HepG2 (cell line): ENCODE measurements at regions not wholly inside any gene's neighbourhood (a gene's known extent, or its start where the extent isn't known, plus 50 kb on each side); places are given as distances from the start of the nearest gene placed in this dataset.

Source experiments
- ATAC-seq: fragments of 200-7000 bp; cut with Tn5 transposase; 3 replicates; pipeline ENCODE4 v1.9.1; 2020; ENCODE audit warnings: mild to moderate bottlenecking, moderate library complexity
- BruUV-seq: library from RNA; stranded (reverse); fragments of 400-500 nt; replicated peaks from 2 replicates; lab custom pipeline; 2021; lab: Mats Ljungman, UMichigan
- CTCF ChIA-PET: fragments of 300-600 bp; formaldehyde crosslinking; extraction: SDS; loops from one replicate; lab custom pipeline; 2021; ENCODE audit warnings: low total read pairs, inconsistent platforms, low intra/inter-chr PET ratio; lab: Yijun Ruan, JAX
- POLR2A ChIA-PET: fragments of 350-600 bp; sonication (Branson Sonifier 250); formaldehyde crosslinking; loops from one replicate; lab custom pipeline; 2020; ENCODE audit warnings: antibody characterized with exemption, inconsistent platforms; lab: Yijun Ruan, JAX
- DNase-seq: peaks from one replicate; pipeline ENCODE4 v3.0.0-alpha.2; 2015; ENCODE audit warnings: low spot score
- FAIRE-seq: peaks from 3 replicates; lab custom pipeline; 2011; peaks lifted over from hg19 to GRCh38; lab: Jason Lieb, UNC
- H2AFZ ChIP-seq: one replicate; pipeline ENCODE4 v1.6.1; 2011; ENCODE audit warnings: low read length, inconsistent platforms
- H3K27ac ChIP-seq: fragments of 300-600 bp; 3 replicates; pipeline ENCODE4 v1.8.0; 2011; ENCODE audit warnings: mixed run types, mild to moderate bottlenecking, mixed read lengths, low read length, inconsistent platforms; ENCODE audit not compliant: insufficient read depth; ENCODE audit errors: extremely low read length
- H3K27me3 ChIP-seq, 2 experiments: fragments of 200-600 bp in 1 of 2; 2 replicates in 1 of 2; 3 replicates in 1 of 2; pipeline versions ENCODE4 v1.6.0 to v1.8.0; 2011; ENCODE audit warnings: low read length in 2 of 2, mild to moderate bottlenecking in 2 of 2, moderate library complexity in 2 of 2, inconsistent platforms in 1 of 2; ENCODE audit not compliant: insufficient read depth in 2 of 2, control insufficient read depth in 1 of 2
- H3K36me3 ChIP-seq, 2 experiments: fragments of 200-600 bp in 1 of 2; replicated peaks in 1 of 2; 2 replicates in 1 of 2; 3 replicates in 1 of 2; pipeline versions ENCODE4 v1.5.1 to v1.8.0; 2011; ENCODE audit warnings: low read length in 2 of 2, inconsistent platforms in 1 of 2; ENCODE audit not compliant: insufficient read depth in 2 of 2, control insufficient read depth in 1 of 2
- H3K4me1 ChIP-seq: 2 replicates; pipeline ENCODE4 v1.5.1; 2012; ENCODE audit warnings: low read length, inconsistent platforms; ENCODE audit not compliant: insufficient read depth
- H3K4me2 ChIP-seq: 2 replicates; pipeline ENCODE4 v1.6.0; 2011; ENCODE audit warnings: low read depth, low read length, inconsistent platforms
- H3K4me3 ChIP-seq, 3 experiments: fragments of 200-600 bp in 1 of 3; sonication (generic), shearing (Covaris generic) in 1 of 3; replicated peaks in 1 of 3; 2 replicates each; pipeline ENCODE4 v1.5.1; 2011 to 2016; ENCODE audit warnings: low read length in 3 of 3, inconsistent platforms in 2 of 3, low read depth in 2 of 3, mild to moderate bottlenecking in 2 of 3, control low read depth in 1 of 3, mixed read lengths in 1 of 3; ENCODE audit not compliant: insufficient read depth in 1 of 3
- H3K79me2 ChIP-seq: one replicate; pipeline ENCODE4 v1.6.1; 2011; ENCODE audit warnings: low read length, inconsistent platforms; ENCODE audit not compliant: insufficient read depth
- H3K9ac ChIP-seq: 2 replicates; pipeline ENCODE4 v1.6.0; 2011; ENCODE audit warnings: mild to moderate bottlenecking, low read depth, low read length, inconsistent platforms; ENCODE audit not compliant: insufficient read depth
- H3K9me3 ChIP-seq: 2 replicates; pipeline ENCODE4 v1.5.1; 2012; ENCODE audit warnings: mild to moderate bottlenecking, low read length
- H4K20me1 ChIP-seq: 2 replicates; pipeline ENCODE4 v1.6.0; 2011; ENCODE audit warnings: inconsistent platforms, mild to moderate bottlenecking, low read length, moderate library complexity; ENCODE audit not compliant: insufficient read depth
- CBX1 ChIP-seq: IDR thresholded peaks from one replicate; pipeline ENCODE4 v1.6.1; 2016; ENCODE audit warnings: antibody characterized with exemption, low read depth
- FLYWCH1 ChIP-seq: sonication (generic); formaldehyde crosslinking; IDR thresholded peaks from 2 replicates; pipeline ENCODE4 v1.8.1; 2023; ENCODE audit warnings: mild to moderate bottlenecking, missing genetic modification reagents
- HMG20B ChIP-seq: conservative IDR thresholded peaks from 2 replicates; pipeline ENCODE4 v1.6.1; 2016; ENCODE audit warnings: missing genetic modification reagents, missing compliant biosample characterization
- MZF1 ChIP-seq: sonication (generic); formaldehyde crosslinking; IDR thresholded peaks from 2 replicates; pipeline ENCODE4 v1.8.1; 2023; ENCODE audit warnings: mild to moderate bottlenecking, missing genetic modification reagents, borderline replicate concordance
- NFAT5 ChIP-seq: sonication (generic); formaldehyde crosslinking; IDR thresholded peaks from 2 replicates; pipeline ENCODE4 v1.4.0; 2020; ENCODE audit warnings: missing genetic modification reagents
- NFATC3 ChIP-seq: sonication (generic); formaldehyde crosslinking; IDR thresholded peaks from 2 replicates; pipeline ENCODE4 v1.5.1; 2020; ENCODE audit warnings: mild to moderate bottlenecking, missing genetic modification reagents
- SP4 ChIP-seq: sonication (generic); formaldehyde crosslinking; IDR thresholded peaks from 2 replicates; pipeline ENCODE4 v1.8.1; 2023; ENCODE audit warnings: mild to moderate bottlenecking, missing genetic modification reagents
- SRF ChIP-seq: IDR thresholded peaks from 2 replicates; pipeline ENCODE4 v1.6.1; 2011; ENCODE audit warnings: mild to moderate bottlenecking, low read depth, low read length, moderate library complexity
- ZFY ChIP-seq: sonication (generic); formaldehyde crosslinking; IDR thresholded peaks from 2 replicates; pipeline ENCODE4 v1.4.0; 2020; ENCODE audit warnings: missing genetic modification reagents
- ZIK1 ChIP-seq: sonication (generic); formaldehyde crosslinking; IDR thresholded peaks from 2 replicates; pipeline ENCODE4 v1.5.0; 2020; ENCODE audit warnings: mild to moderate bottlenecking, low read depth, missing genetic modification reagents, borderline replicate concordance
- ZNF12 ChIP-seq: sonication (generic); formaldehyde crosslinking; IDR thresholded peaks from 2 replicates; pipeline ENCODE4 v1.5.0; 2020; ENCODE audit warnings: missing genetic modification reagents
- ZNF367 ChIP-seq: sonication (generic); formaldehyde crosslinking; IDR thresholded peaks from 2 replicates; pipeline ENCODE4 v1.4.0; 2020; ENCODE audit warnings: missing genetic modification reagents, borderline replicate concordance
- ZNF660 ChIP-seq: sonication (generic); formaldehyde crosslinking; IDR thresholded peaks from 2 replicates; pipeline ENCODE4 v1.5.1; 2020; ENCODE audit warnings: mild to moderate bottlenecking, low read depth, missing genetic modification reagents, borderline replicate concordance
- WGBS: methylation state at CpG from one replicate; pipeline ENCODE4 v1.1.6; 2017; ENCODE audit warnings: low lambda C conversion rate; 5-methylcytosine and 5-hydroxymethylcytosine counted together
- in situ Hi-C: cut with HindIII; loops from 2 replicates; pipeline ENCODE4 v1.10.0; 2017; ENCODE audit warnings: low pct_unique_long_range_greater_than_20kb; ENCODE audit not compliant: extremely low pct_ligation_motif_present
- intact Hi-C: fragments of 100-400 bp; cut with micrococcal nuclease; formaldehyde crosslinking; loops from one replicate; pipeline ENCODE4 v1.10.0; 2022; ENCODE audit not compliant: unreplicated experiment
- TF ChIP-seq, protein P1 (sequence below): sonication (generic); formaldehyde crosslinking; IDR thresholded peaks from 2 replicates; pipeline ENCODE4 v1.4.0; 2020; ENCODE audit warnings: mild to moderate bottlenecking, low read depth, missing genetic modification reagents
- TF ChIP-seq, protein P2 (sequence below): sonication (generic); formaldehyde crosslinking; IDR thresholded peaks from 2 replicates; pipeline ENCODE4 v1.8.1; 2023; ENCODE audit warnings: mild to moderate bottlenecking, missing genetic modification reagents, borderline replicate concordance
- TF ChIP-seq, protein P3 (sequence below), 2 experiments: fragments of 450-650 bp in 1 of 2; sonication (generic) in 1 of 2; formaldehyde crosslinking; IDR thresholded peaks; 2 replicates each; pipeline versions ENCODE4 v1.5.0 to v1.8.0; 2020 to 2022; ENCODE audit warnings: mild to moderate bottlenecking in 1 of 2, missing genetic modification reagents in 1 of 2
- TF ChIP-seq, protein P4 (sequence below): sonication (generic); formaldehyde crosslinking; IDR thresholded peaks from 2 replicates; pipeline ENCODE4 v1.5.0; 2020; ENCODE audit warnings: missing genetic modification reagents

DNA sequence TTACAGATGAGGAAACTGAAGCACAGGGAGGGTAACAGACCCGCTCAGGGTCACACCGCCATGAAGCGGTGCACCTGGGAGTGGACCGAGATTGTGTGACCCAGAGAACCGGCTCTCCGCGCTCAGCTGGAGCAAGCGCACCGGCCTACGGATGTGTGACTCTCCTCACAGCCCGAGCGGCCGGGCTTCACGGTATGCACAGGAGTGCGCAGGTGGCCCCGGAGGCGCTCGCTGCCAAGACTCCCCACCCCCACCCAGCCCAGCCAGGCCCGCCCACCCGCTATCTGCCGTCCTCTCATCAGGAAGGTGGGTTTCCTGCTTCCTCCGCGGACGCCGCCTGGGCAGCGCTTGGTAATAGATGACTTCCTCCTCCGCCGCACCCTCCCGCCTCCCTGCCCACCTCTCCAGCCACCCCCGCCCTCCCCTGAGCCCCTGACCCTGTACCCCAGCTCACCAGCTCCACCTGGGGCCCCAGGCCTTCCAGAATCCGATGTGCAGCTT is 110.7 kb downstream of the NCOR2 start:
- Histone ChIP-seq H3K79me2 (no peaks in the 10 kb centered on the region), H4K20me1 (peaks cover 6% of the 10 kb centered on the region; the same call in 1 of the 2 replicates), H3K4me1 (no peaks in the 10 kb centered on the region), H3K4me2 (no peak overlapping the region), H3K4me3 (no peak overlapping the region), H3K9ac (no peak overlapping the region), H3K36me3 (peaks cover 13 to 18% of the 10 kb centered on the region in 2 experiments; a peak in 4 of 5 replicates), H3K9me3 (no peaks in the 10 kb centered on the region), H3K27me3 (no peaks in the 10 kb centered on the region), H3K27ac (no peak overlapping the region), H2AFZ (no peak overlapping the region)
- ChIA-PET POLR2A (no interaction called here), CTCF (no interaction called here)
- no peak for ATAC-seq
- intact Hi-C loops (no loop called here), in situ Hi-C loops (no loop called here)
- DNase-seq: no peak
- WGBS: 95% methylated on average over 11 of the region's 31 CpGs
- FAIRE-seq: no peak
- BruUV-seq: no TSS peak
- TF ChIP-seq NFATC3 (CRISPR knock-in tag) (no peak), ZIK1 (CRISPR knock-in tag) (no peak), ZNF367 (CRISPR knock-in tag) (no peak), ZNF12 (CRISPR knock-in tag) (no peak), CBX1 (no peak), FLYWCH1 (CRISPR knock-in tag) (no peak), MZF1 (CRISPR knock-in tag) (no peak), ZNF660 (CRISPR knock-in tag) (no peak), NFAT5 (no peak), ZFY (no peak), SRF (no peak), HMG20B (CRISPR knock-in tag) (no peak), SP4 (CRISPR knock-in tag) (no peak)
- TF ChIP-seq, protein P1, sequence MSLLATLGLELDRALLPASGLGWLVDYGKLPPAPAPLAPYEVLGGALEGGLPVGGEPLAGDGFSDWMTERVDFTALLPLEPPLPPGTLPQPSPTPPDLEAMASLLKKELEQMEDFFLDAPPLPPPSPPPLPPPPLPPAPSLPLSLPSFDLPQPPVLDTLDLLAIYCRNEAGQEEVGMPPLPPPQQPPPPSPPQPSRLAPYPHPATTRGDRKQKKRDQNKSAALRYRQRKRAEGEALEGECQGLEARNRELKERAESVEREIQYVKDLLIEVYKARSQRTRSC (CRISPR knock-in tag): no peak
- TF ChIP-seq, protein P2, sequence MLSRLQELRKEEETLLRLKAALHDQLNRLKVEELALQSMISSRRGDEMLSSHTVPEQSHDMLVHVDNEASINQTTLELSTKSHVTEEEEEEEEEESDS (CRISPR knock-in tag): no peak
- TF ChIP-seq, protein P3, sequence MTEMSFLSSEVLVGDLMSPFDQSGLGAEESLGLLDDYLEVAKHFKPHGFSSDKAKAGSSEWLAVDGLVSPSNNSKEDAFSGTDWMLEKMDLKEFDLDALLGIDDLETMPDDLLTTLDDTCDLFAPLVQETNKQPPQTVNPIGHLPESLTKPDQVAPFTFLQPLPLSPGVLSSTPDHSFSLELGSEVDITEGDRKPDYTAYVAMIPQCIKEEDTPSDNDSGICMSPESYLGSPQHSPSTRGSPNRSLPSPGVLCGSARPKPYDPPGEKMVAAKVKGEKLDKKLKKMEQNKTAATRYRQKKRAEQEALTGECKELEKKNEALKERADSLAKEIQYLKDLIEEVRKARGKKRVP (CRISPR knock-in tag; IDR thresholded peaks at IDR 0.05): no peak
- TF ChIP-seq, protein P4, sequence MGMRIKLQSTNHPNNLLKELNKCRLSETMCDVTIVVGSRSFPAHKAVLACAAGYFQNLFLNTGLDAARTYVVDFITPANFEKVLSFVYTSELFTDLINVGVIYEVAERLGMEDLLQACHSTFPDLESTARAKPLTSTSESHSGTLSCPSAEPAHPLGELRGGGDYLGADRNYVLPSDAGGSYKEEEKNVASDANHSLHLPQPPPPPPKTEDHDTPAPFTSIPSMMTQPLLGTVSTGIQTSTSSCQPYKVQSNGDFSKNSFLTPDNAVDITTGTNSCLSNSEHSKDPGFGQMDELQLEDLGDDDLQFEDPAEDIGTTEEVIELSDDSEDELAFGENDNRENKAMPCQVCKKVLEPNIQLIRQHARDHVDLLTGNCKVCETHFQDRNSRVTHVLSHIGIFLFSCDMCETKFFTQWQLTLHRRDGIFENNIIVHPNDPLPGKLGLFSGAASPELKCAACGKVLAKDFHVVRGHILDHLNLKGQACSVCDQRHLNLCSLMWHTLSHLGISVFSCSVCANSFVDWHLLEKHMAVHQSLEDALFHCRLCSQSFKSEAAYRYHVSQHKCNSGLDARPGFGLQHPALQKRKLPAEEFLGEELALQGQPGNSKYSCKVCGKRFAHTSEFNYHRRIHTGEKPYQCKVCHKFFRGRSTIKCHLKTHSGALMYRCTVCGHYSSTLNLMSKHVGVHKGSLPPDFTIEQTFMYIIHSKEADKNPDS (CRISPR knock-in tag): no peak
